Adrenal gland (tissue), 5 donors: ENCODE measurements at regions not wholly inside any gene's neighbourhood (a gene's known extent, or its start where the extent isn't known, plus 50 kb on each side); places are given as distances from the start of the nearest gene placed in this dataset.
"Not testable (repeated sequence)": the region's sequence is repeated elsewhere in the genome, so short reads cannot be mapped to it uniquely, and the experiment has no call there.

Experiments
- POLR2A ChIP-seq, 2 donors: fragments of 450-650 bp; IDR thresholded peaks; one replicate each; pipeline ENCODE4 v1.6.1; 2017; ENCODE audit warnings: antibody characterized with exemption in 2 of 2, mild to moderate bottlenecking in 2 of 2, moderate library complexity in 1 of 2
- TF ChIP-seq, protein P1 (sequence below), 6 experiments: fragments of 450-650 bp in 4 of 6; fragments of 200-600 bp in 2 of 6; sonication (generic) in 1 of 6; IDR thresholded peaks; 1 replicate in 5 of 6; 2 replicates in 1 of 6; pipeline versions ENCODE4 v1.5.1 to v1.8.0; 2016 to 2021; ENCODE audit warnings: antibody characterized with exemption in 6 of 6, mild to moderate bottlenecking in 2 of 6, moderate library complexity in 1 of 6
- donor health status: DM: no; HTN: no; CAD: no.

DNA sequence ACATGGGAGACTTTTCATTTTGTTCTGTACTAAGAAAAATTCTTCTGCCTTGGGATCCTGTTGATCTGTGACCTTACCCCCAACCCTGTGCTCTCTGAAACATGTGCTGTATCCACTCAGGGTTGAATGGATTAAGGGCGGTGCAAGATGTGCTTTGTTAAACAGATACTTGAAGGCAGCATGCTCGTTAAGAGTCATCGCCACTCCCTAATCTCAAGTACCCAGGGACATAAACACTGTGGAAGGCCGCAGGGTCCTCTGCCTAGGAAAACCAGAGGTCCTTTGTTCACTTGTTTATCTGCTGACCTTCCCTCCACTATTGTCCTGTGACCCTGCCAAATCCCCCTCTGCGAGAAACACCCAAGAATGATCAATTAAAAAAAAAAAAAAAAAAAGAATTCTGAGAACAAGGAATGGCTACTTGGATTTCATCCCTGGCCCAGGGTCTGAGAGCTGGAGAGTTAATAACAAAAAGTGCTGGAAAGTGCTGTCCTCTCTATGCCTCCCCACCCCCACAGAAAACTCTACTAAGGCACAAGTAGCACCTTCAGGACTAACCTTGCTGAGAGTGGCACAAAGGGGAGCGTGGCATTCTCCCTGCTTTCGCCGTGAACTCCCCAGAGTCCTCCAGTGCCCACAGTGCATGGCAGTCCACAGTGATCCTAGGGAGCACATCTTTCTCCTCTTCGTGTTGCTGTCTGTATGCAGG is 297.1 kb downstream of the SIPA1L2 start:
- not testable (repeated sequence) for TF ChIP-seq POLR2A (IDR thresholded peaks at IDR 0.05)
- TF ChIP-seq, protein P1, sequence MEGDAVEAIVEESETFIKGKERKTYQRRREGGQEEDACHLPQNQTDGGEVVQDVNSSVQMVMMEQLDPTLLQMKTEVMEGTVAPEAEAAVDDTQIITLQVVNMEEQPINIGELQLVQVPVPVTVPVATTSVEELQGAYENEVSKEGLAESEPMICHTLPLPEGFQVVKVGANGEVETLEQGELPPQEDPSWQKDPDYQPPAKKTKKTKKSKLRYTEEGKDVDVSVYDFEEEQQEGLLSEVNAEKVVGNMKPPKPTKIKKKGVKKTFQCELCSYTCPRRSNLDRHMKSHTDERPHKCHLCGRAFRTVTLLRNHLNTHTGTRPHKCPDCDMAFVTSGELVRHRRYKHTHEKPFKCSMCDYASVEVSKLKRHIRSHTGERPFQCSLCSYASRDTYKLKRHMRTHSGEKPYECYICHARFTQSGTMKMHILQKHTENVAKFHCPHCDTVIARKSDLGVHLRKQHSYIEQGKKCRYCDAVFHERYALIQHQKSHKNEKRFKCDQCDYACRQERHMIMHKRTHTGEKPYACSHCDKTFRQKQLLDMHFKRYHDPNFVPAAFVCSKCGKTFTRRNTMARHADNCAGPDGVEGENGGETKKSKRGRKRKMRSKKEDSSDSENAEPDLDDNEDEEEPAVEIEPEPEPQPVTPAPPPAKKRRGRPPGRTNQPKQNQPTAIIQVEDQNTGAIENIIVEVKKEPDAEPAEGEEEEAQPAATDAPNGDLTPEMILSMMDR (IDR thresholded peaks at IDR 0.05), result not testable (repeated sequence)
